IMR-90 (cell line): ENCODE measurements at regions not wholly inside any gene's neighbourhood (a gene's known extent, or its start where the extent isn't known, plus 50 kb on each side); places are given as distances from the start of the nearest gene placed in this dataset.

Source experiments
- CEBPB ChIP-seq: IDR thresholded peaks from 2 replicates; pipeline ENCODE4 v1.6.1; 2012; ENCODE audit warnings: low read depth, low read length, improper control_type of control experiment
- MAFK ChIP-seq: IDR thresholded peaks from 2 replicates; pipeline ENCODE4 v1.6.1; 2012; ENCODE audit warnings: low read depth, low read length, improper control_type of control experiment
- MAZ ChIP-seq: IDR thresholded peaks from 2 replicates; pipeline ENCODE4 v1.6.1; 2012; ENCODE audit warnings: low read depth, mild to moderate bottlenecking, low read length, improper control_type of control experiment, moderate library complexity, borderline replicate concordance
- MXI1 ChIP-seq: IDR thresholded peaks from 2 replicates; pipeline ENCODE4 v1.6.1; 2012; ENCODE audit warnings: low read depth, mild to moderate bottlenecking, low read length, moderate library complexity, borderline replicate concordance
- NFE2L2 ChIP-seq: fragments of 150-350 bp; IDR thresholded peaks from 2 replicates; pipeline ENCODE4 v1.6.1; 2016; ENCODE audit warnings: low read depth, mild to moderate bottlenecking, low read length
- POLR2A ChIP-seq: IDR thresholded peaks from 2 replicates; pipeline ENCODE4 v1.6.1; 2012; ENCODE audit warnings: mild to moderate bottlenecking, low read depth, low read length
- RAD21 ChIP-seq: IDR thresholded peaks from 2 replicates; pipeline ENCODE4 v1.6.1; 2012; ENCODE audit warnings: low read length, improper control_type of control experiment
- RFX5 ChIP-seq: IDR thresholded peaks from 2 replicates; pipeline ENCODE4 v1.8.0; 2012; ENCODE audit warnings: low read depth, mild to moderate bottlenecking, low read length, moderate library complexity
- TF ChIP-seq, protein P1 (sequence below): conservative IDR thresholded peaks from 2 replicates; pipeline ENCODE4 v1.5.1; 2012; ENCODE audit warnings: mild to moderate bottlenecking, low read depth, low read length, improper control_type of control experiment

DNA sequence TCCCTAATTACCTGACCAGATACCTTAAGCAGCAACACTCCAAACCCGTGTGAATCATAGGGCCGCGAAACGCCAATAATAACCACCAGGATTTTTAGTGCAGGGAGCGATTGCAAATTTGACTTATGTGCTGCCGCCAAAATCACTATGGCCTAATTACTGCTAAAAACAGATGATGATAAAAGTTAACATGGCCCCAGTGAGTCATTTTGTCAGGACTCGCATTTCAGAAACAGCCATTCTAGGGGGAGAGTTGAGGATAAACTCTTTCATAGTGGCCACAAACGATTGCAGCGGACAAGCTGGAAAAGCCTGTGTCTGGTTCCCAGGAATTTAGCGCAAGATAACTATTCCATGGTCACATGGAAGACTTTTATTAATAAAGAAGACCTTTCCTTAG lies 103.4 kb downstream of the HLX start:
- TF ChIP-seq, protein P1, sequence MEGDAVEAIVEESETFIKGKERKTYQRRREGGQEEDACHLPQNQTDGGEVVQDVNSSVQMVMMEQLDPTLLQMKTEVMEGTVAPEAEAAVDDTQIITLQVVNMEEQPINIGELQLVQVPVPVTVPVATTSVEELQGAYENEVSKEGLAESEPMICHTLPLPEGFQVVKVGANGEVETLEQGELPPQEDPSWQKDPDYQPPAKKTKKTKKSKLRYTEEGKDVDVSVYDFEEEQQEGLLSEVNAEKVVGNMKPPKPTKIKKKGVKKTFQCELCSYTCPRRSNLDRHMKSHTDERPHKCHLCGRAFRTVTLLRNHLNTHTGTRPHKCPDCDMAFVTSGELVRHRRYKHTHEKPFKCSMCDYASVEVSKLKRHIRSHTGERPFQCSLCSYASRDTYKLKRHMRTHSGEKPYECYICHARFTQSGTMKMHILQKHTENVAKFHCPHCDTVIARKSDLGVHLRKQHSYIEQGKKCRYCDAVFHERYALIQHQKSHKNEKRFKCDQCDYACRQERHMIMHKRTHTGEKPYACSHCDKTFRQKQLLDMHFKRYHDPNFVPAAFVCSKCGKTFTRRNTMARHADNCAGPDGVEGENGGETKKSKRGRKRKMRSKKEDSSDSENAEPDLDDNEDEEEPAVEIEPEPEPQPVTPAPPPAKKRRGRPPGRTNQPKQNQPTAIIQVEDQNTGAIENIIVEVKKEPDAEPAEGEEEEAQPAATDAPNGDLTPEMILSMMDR: no peak
- TF ChIP-seq POLR2A (no peak), NFE2L2 (no peak), MXI1 (no peak), CEBPB (no peak), MAZ (no peak), RAD21 (no peak), RFX5 (no peak), MAFK (no peak)
